Esophagus squamous epithelium (tissue), 4 donors: ENCODE measurements at regions not wholly inside any gene's neighbourhood (a gene's known extent, or its start where the extent isn't known, plus 50 kb on each side); places are given as distances from the start of the nearest gene placed in this dataset.

Experiments used
- POLR2A ChIP-seq, 4 donors: fragments of 450-650 bp; IDR thresholded peaks; one replicate each; pipeline ENCODE4 v1.6.1; 2017; ENCODE audit warnings: antibody characterized with exemption in 4 of 4, mild to moderate bottlenecking in 4 of 4, moderate library complexity in 3 of 4
- TF ChIP-seq, protein P1 (sequence below), 6 experiments: fragments of 450-650 bp in 4 of 6; fragments of 200-600 bp in 2 of 6; sonication (generic) in 2 of 6; IDR thresholded peaks; one replicate each; pipeline ENCODE4 v1.5.1; 2016 to 2019; ENCODE audit warnings: antibody characterized with exemption in 6 of 6, mild to moderate bottlenecking in 4 of 6, moderate library complexity in 4 of 6

DNA sequence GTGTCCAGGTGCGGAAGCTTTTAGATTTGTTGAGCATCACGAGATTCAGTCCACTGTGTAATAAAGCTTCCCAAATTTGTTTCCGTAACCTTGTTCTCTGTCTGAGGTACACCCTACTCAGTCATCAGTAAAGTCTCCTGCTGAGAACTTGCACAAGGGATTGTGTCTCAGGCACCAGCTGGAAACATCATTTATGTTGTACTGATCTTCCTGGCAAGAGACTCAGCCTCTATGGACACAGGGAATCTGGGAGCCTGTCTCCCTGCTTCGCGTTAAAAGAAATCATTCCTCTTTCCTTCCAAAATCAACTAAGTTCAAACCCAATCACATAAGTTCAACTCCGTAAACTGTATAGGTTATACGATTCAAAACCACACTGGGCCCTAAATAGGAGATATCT is 336.8 kb downstream of the GPR37 start:
- TF ChIP-seq, protein P1, sequence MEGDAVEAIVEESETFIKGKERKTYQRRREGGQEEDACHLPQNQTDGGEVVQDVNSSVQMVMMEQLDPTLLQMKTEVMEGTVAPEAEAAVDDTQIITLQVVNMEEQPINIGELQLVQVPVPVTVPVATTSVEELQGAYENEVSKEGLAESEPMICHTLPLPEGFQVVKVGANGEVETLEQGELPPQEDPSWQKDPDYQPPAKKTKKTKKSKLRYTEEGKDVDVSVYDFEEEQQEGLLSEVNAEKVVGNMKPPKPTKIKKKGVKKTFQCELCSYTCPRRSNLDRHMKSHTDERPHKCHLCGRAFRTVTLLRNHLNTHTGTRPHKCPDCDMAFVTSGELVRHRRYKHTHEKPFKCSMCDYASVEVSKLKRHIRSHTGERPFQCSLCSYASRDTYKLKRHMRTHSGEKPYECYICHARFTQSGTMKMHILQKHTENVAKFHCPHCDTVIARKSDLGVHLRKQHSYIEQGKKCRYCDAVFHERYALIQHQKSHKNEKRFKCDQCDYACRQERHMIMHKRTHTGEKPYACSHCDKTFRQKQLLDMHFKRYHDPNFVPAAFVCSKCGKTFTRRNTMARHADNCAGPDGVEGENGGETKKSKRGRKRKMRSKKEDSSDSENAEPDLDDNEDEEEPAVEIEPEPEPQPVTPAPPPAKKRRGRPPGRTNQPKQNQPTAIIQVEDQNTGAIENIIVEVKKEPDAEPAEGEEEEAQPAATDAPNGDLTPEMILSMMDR (IDR thresholded peaks at IDR 0.05): no peak
- no peak for TF ChIP-seq POLR2A (IDR thresholded peaks at IDR 0.05)
